SK-N-SH (cell line): ENCODE measurements at regions not wholly inside any gene's neighbourhood (a gene's known extent, or its start where the extent isn't known, plus 50 kb on each side); places are given as distances from the start of the nearest gene placed in this dataset.

Experiments used
- CTCF ChIA-PET: fragments of 300-600, 350-600 bp; formaldehyde crosslinking; extraction: SDS; loops from one replicate; lab custom pipeline; 2021; lab: Yijun Ruan, JAX
- POLR2A ChIA-PET: fragments of 350-600 bp; sonication (Branson Sonifier 250); formaldehyde crosslinking; extraction: SDS; loops from one replicate; lab custom pipeline; 2020; ENCODE audit warnings: antibody characterized with exemption, inconsistent platforms; lab: Yijun Ruan, JAX
- DNase-seq: peaks from one replicate; pipeline ENCODE4 v3.0.0; 2012
- H2AFZ ChIP-seq: fragments of 200-600 bp; sonication (generic); 2 replicates; pipeline ENCODE4 v1.8.1; 2016; ENCODE audit warnings: antibody characterized with exemption, mild to moderate bottlenecking, low read depth
- H3F3A ChIP-seq: fragments of 200-600 bp; sonication (generic); replicated peaks from 2 replicates; pipeline ENCODE3; 2016; ENCODE audit warnings: antibody characterized with exemption, mild to moderate bottlenecking; ENCODE audit not compliant: insufficient read depth
- H3K27ac ChIP-seq, 2 experiments: fragments of 200-500 bp in 1 of 2; fragments of 200-600 bp in 1 of 2; sonication (Bioruptor generic) in 1 of 2; sonication (generic), shearing (Covaris generic) in 1 of 2; 2 replicates each; pipeline versions ENCODE4 v1.5.1 to v1.6.1; 2014 to 2016; ENCODE audit warnings: low read depth in 2 of 2, inconsistent platforms in 1 of 2, low read length in 1 of 2, mild to moderate bottlenecking in 1 of 2, mixed read lengths in 1 of 2
- H3K27me3 ChIP-seq: fragments of 200-600 bp; sonication (generic), shearing (Covaris generic); 2 replicates; pipeline ENCODE4 v1.6.1; 2016; ENCODE audit warnings: mixed run types; ENCODE audit not compliant: insufficient read depth
- H3K36me3 ChIP-seq, 2 experiments: fragments of 200-500 bp in 1 of 2; fragments of 200-600 bp in 1 of 2; sonication (Bioruptor generic) in 1 of 2; sonication (generic) in 1 of 2; replicated peaks in 1 of 2; 2 replicates each; pipeline versions ENCODE3 to v1.5.1; 2014 to 2016; ENCODE audit warnings: low read length in 1 of 2, mild to moderate bottlenecking in 1 of 2; ENCODE audit not compliant: insufficient read depth in 2 of 2, control insufficient read depth in 1 of 2
- H3K4me1 ChIP-seq, 2 experiments: fragments of 200-500 bp in 1 of 2; fragments of 200-600 bp in 1 of 2; sonication (Bioruptor generic) in 1 of 2; sonication (generic), shearing (Covaris generic) in 1 of 2; 2 replicates each; pipeline versions ENCODE4 v1.5.1 to v1.6.1; 2014 to 2016; ENCODE audit warnings: low read depth in 1 of 2, low read length in 1 of 2, mixed run types in 1 of 2; ENCODE audit not compliant: insufficient read depth in 2 of 2, control insufficient read depth in 1 of 2
- H3K4me2 ChIP-seq: fragments of 200-600 bp; sonication (generic), shearing (Covaris generic); 2 replicates; pipeline ENCODE4 v1.6.1; 2017; ENCODE audit warnings: mixed run types
- H3K4me3 ChIP-seq, 2 experiments: fragments of 200-500 bp in 1 of 2; fragments of 200-600 bp in 1 of 2; sonication (Bioruptor generic) in 1 of 2; sonication (generic), shearing (Covaris generic) in 1 of 2; 2 replicates each; pipeline versions ENCODE4 v1.5.1 to v1.8.1; 2014 to 2016; ENCODE audit warnings: low read depth in 2 of 2, inconsistent platforms in 1 of 2, low read length in 1 of 2, mild to moderate bottlenecking in 1 of 2, mixed read lengths in 1 of 2, moderate library complexity in 1 of 2
- H3K79me2 ChIP-seq: fragments of 200-600 bp; sonication (generic); 2 replicates; pipeline ENCODE4 v1.8.1; 2017; ENCODE audit warnings: mild to moderate bottlenecking; ENCODE audit not compliant: insufficient read depth
- H3K9ac ChIP-seq: fragments of 200-600 bp; sonication (generic); 2 replicates; pipeline ENCODE4 v1.6.1; 2017; ENCODE audit warnings: mixed run types
- H3K9me2 ChIP-seq: fragments of 200-600 bp; sonication (generic); 2 replicates; pipeline ENCODE4 v1.6.1; 2017; ENCODE audit warnings: mixed run types
- H3K9me3 ChIP-seq: fragments of 200-600 bp; sonication (generic); 2 replicates; pipeline ENCODE4 v1.6.1; 2017; ENCODE audit warnings: mixed run types, mild to moderate bottlenecking, moderate library complexity
- H4K20me1 ChIP-seq: fragments of 200-600 bp; sonication (generic); 2 replicates; pipeline ENCODE4 v1.6.1; 2017; ENCODE audit warnings: mild to moderate bottlenecking, mixed run types; ENCODE audit not compliant: insufficient read depth
- CTCF ChIP-seq: fragments of 200-600 bp; sonication (generic); IDR thresholded peaks from 2 replicates; pipeline ENCODE4 v1.6.1; 2017; ENCODE audit warnings: antibody characterized with exemption, mild to moderate bottlenecking, moderate library complexity
- ELF1 ChIP-seq: IDR thresholded peaks from 2 replicates; pipeline ENCODE4 v1.4.0; 2012
- EP300 ChIP-seq, 2 experiments: IDR thresholded peaks; 2 replicates each; pipeline versions ENCODE4 v1.4.0 to v1.6.1; 2012; ENCODE audit warnings: borderline replicate concordance in 1 of 2, low read depth in 1 of 2, low read length in 1 of 2
- EZH2phosphoT487 ChIP-seq: fragments of 200-600 bp; sonication (generic); IDR thresholded peaks from 2 replicates; pipeline ENCODE4 v1.6.1; 2017; ENCODE audit warnings: low read depth, mixed run types, mild to moderate bottlenecking, antibody characterized with exemption, moderate library complexity, borderline replicate concordance
- GATA2 ChIP-seq: sonication (generic); formaldehyde crosslinking; IDR thresholded peaks from 2 replicates; pipeline ENCODE4 v1.5.0; 2020; ENCODE audit warnings: mild to moderate bottlenecking, missing genetic modification reagents
- MAX ChIP-seq: IDR thresholded peaks from 2 replicates; pipeline ENCODE4 v1.4.0; 2012; ENCODE audit warnings: low read depth
- NRF1 ChIP-seq: IDR thresholded peaks from 2 replicates; pipeline ENCODE4 v1.6.1; 2012; ENCODE audit warnings: low read depth, mild to moderate bottlenecking, low read length
- POLR2AphosphoS5 ChIP-seq: IDR thresholded peaks from 2 replicates; pipeline ENCODE4 v1.6.1; 2012; ENCODE audit warnings: low read depth, low read length
- TEAD4 ChIP-seq: IDR thresholded peaks from 2 replicates; pipeline ENCODE4 v1.4.0; 2012; ENCODE audit warnings: mild to moderate bottlenecking, borderline replicate concordance; ENCODE audit not compliant: insufficient read depth
- USF2 ChIP-seq: fragments of 150-350 bp; IDR thresholded peaks from 2 replicates; pipeline ENCODE4 v1.6.1; 2017; ENCODE audit warnings: antibody characterized with exemption, low read length, low read depth, borderline replicate concordance
- ZBTB33 ChIP-seq: IDR thresholded peaks from 2 replicates; pipeline ENCODE4 v1.4.0; 2012; ENCODE audit warnings: low read depth, borderline replicate concordance
- WGBS: methylation state at CpG from one replicate; pipeline ENCODE4 v1.1.6; 2017; ENCODE audit warnings: low lambda C conversion rate; 5-methylcytosine and 5-hydroxymethylcytosine counted together

- no peak overlapping the region for H3K9ac ChIP-seq
- CTCF ChIA-PET, result no interaction called here
- no peaks in the 10 kb centered on the region for H3K79me2 ChIP-seq
- peaks cover 8% of the 10 kb centered on the region for H3F3A ChIP-seq
- peaks cover 0 to 11% of the 10 kb centered on the region in 2 experiments; a peak in 1 of 4 replicates for H3K4me1 ChIP-seq
- H4K20me1 ChIP-seq, result no peaks in the 10 kb centered on the region
- POLR2A ChIA-PET, result no interaction called here
- no peaks in the 10 kb centered on the region for H3K27me3 ChIP-seq
- no peaks in the 10 kb centered on the region for H3K36me3 ChIP-seq
- no peak overlapping the region for H3K4me3 ChIP-seq
- no peaks in the 10 kb centered on the region for H3K9me2 ChIP-seq
- H3K9me3 ChIP-seq, result no peaks in the 10 kb centered on the region
- no peak for TF ChIP-seq POLR2AphosphoS5
- no peak overlapping the region for H2AFZ ChIP-seq
- DNase-seq, result no peak
- no peak overlapping the region for H3K27ac ChIP-seq
- no peak overlapping the region for H3K4me2 ChIP-seq
- 60% methylated on average over 2 of the region's 2 CpGs for WGBS
These were observed 375.4 kb upstream of the ATP2B1 start for GRCh38 chr12:90084018-90084417.

GRCh38 chr12:90080616-90081015, 372.0 kb upstream of the ATP2B1 start:
- no peaks in the 10 kb centered on the region for H3K9me3 ChIP-seq
- DNase-seq, result no peak
- no peak overlapping the region for H3K4me2 ChIP-seq
- H3K9ac ChIP-seq, result no peak overlapping the region
- 60% methylated on average over 1 of the region's 1 CpG for WGBS
- no peaks in the 10 kb centered on the region for H3F3A ChIP-seq
- no peak overlapping the region for H2AFZ ChIP-seq
- no peaks in the 10 kb centered on the region for H3K79me2 ChIP-seq
- POLR2A ChIA-PET, result no interaction called here
- TF ChIP-seq TEAD4 (no peak), USF2 (no peak), EP300 (IDR thresholded peaks at IDR 0.05; ENCODE audit: borderline replicate concordance in 1 of 2, low read depth in 1 of 2, low read length in 1 of 2) (no peak), CTCF (no peak), ELF1 (no peak), EZH2phosphoT487 (no peak), MAX (no peak), ZBTB33 (no peak), GATA2 (no peak), NRF1 (no peak)
- H3K9me2 ChIP-seq, result no peaks in the 10 kb centered on the region
- H3K4me3 ChIP-seq, result no peak overlapping the region
- H3K27ac ChIP-seq, result no peak overlapping the region
- no peaks in the 10 kb centered on the region for H3K36me3 ChIP-seq
- CTCF ChIA-PET, result interaction anchor here (1.2 to 2.2 kb wide), 2 partner anchors 13 to 23 kb away, joined by 5 to 6 read pairs; no protein-coding TSS in a partner anchor
- peaks cover 0 to 2% of the 10 kb centered on the region in 2 experiments; a peak in 1 of 4 replicates for H3K4me1 ChIP-seq
- H3K27me3 ChIP-seq, result no peaks in the 10 kb centered on the region
- no peaks in the 10 kb centered on the region for H4K20me1 ChIP-seq
